ENCODE measurements at regions not wholly inside any gene's neighbourhood (a gene's known extent, or its start where the extent isn't known, plus 50 kb on each side); places are given as distances from the start of the nearest gene placed in this dataset.

DNA sequence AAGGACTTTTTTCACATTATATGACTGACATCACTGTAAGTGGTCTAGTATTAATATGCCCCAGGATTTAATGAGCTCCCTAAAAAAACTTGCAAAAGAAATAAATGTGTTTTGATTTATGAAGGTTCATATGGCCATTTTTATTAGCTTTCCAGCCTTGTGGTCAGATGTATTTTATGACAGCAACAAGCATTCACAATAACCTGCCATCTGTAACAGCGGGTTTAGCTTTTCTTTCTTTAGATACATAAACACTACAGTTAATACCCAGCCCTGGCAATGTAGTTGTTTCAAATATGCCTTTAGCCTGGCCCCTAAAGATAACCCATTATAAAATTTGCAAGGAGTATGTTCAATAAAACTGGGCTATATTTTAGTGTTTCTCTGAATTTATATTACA lies 1063.8 kb downstream of the SOCS6 start:
- TF ChIP-seq, protein P1, sequence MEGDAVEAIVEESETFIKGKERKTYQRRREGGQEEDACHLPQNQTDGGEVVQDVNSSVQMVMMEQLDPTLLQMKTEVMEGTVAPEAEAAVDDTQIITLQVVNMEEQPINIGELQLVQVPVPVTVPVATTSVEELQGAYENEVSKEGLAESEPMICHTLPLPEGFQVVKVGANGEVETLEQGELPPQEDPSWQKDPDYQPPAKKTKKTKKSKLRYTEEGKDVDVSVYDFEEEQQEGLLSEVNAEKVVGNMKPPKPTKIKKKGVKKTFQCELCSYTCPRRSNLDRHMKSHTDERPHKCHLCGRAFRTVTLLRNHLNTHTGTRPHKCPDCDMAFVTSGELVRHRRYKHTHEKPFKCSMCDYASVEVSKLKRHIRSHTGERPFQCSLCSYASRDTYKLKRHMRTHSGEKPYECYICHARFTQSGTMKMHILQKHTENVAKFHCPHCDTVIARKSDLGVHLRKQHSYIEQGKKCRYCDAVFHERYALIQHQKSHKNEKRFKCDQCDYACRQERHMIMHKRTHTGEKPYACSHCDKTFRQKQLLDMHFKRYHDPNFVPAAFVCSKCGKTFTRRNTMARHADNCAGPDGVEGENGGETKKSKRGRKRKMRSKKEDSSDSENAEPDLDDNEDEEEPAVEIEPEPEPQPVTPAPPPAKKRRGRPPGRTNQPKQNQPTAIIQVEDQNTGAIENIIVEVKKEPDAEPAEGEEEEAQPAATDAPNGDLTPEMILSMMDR (IDR thresholded peaks at IDR 0.05): no peak
- TF ChIP-seq POLR2A (IDR thresholded peaks at IDR 0.05): no peak
